ENCODE measurements at regions not wholly inside any gene's neighbourhood (a gene's known extent, or its start where the extent isn't known, plus 50 kb on each side); places are given as distances from the start of the nearest gene placed in this dataset.

GRCh38 chr7:156191090-156191489 lies 378.8 kb upstream of the SHH start:
- Histone ChIP-seq H3K4me3 (replicated peaks; ENCODE audit: insufficient read depth, low read length) (no peak overlapping the region), H3K27me3 (ENCODE audit: insufficient read depth, poor library complexity, severe bottlenecking) (no peaks in the 10 kb centered on the region), H3K27ac (replicated peaks) (no peak overlapping the region)
- DNase-seq (ENCODE audit: low read depth in 1 of 2, low spot score in 1 of 2), result no peak
- TF ChIP-seq POLR2AphosphoS5 (IDR thresholded peaks at IDR 0.05; ENCODE audit: low read depth), result no peak
- no peak for TF ChIP-seq CTCF (IDR thresholded peaks at IDR 0.05; ENCODE audit: insufficient read depth, low read length)
- no peak for TF ChIP-seq REST (IDR thresholded peaks at IDR 0.05; ENCODE audit: insufficient replicate concordance, low read depth)
- TF ChIP-seq SPI1 (IDR thresholded peaks at IDR 0.05; ENCODE audit: borderline replicate concordance, low read depth), result no peak
- TF ChIP-seq GABPA (IDR thresholded peaks at IDR 0.05; ENCODE audit: low read depth), result no peak

GRCh38 chr7:156185076-156185475 lies 372.8 kb upstream of the SHH start:
- DNase-seq (ENCODE audit: low read depth in 1 of 2, low spot score in 1 of 2), result no peak
- Histone ChIP-seq H3K4me3 (replicated peaks; ENCODE audit: insufficient read depth, low read length) (no peak overlapping the region), H3K27ac (replicated peaks) (no peak overlapping the region), H3K27me3 (ENCODE audit: insufficient read depth, poor library complexity, severe bottlenecking) (peaks cover 4% of the 10 kb centered on the region)
- no peak for TF ChIP-seq REST (IDR thresholded peaks at IDR 0.05; ENCODE audit: insufficient replicate concordance, low read depth)
- TF ChIP-seq CTCF (IDR thresholded peaks at IDR 0.05; ENCODE audit: insufficient read depth, low read length), result no peak
- TF ChIP-seq GABPA (IDR thresholded peaks at IDR 0.05; ENCODE audit: low read depth), result no peak
- no peak for TF ChIP-seq POLR2AphosphoS5 (IDR thresholded peaks at IDR 0.05; ENCODE audit: low read depth)
- no peak for TF ChIP-seq SPI1 (IDR thresholded peaks at IDR 0.05; ENCODE audit: borderline replicate concordance, low read depth)

- Histone ChIP-seq H3K27ac (replicated peaks) (no peak overlapping the region), H3K4me3 (replicated peaks; ENCODE audit: insufficient read depth, low read length) (no peak overlapping the region), H3K27me3 (ENCODE audit: insufficient read depth, poor library complexity, severe bottlenecking) (peaks cover 4% of the 10 kb centered on the region)
- no peak for TF ChIP-seq REST (IDR thresholded peaks at IDR 0.05; ENCODE audit: insufficient replicate concordance, low read depth)
- peak in 1 of 2 experiments; percentile 5 for DNase-seq (ENCODE audit: low read depth in 1 of 2, low spot score in 1 of 2)
Observed at GRCh38 chr7:156184164-156184563, 371.9 kb upstream of the SHH start.
